ENCODE measurements at regions not wholly inside any gene's neighbourhood (a gene's known extent, or its start where the extent isn't known, plus 50 kb on each side); places are given as distances from the start of the nearest gene placed in this dataset.
"Not testable (repeated sequence)": the region's sequence is repeated elsewhere in the genome, so short reads cannot be mapped to it uniquely, and the experiment has no call there.

DNA sequence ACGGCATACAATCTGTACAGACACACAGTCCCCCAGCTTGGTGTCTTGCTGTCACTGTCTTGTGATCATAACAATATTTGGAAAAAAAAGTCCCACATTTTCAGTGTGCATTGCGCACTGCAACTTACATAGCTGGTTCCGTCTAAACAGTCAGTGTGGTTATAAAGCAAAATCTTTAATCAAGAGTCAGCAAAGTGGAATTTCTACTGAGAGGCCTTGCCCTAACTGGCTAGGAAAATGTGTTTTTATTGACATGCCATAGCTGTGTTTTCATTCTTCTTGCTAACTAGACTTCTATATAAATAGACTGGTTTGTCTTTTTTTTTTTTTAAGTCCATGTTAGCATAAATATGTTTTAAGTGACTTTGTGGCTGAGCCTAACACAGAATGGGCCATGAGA, 174.8 kb downstream of the POLR2M start:
- no peak for DNase-seq

DNA sequence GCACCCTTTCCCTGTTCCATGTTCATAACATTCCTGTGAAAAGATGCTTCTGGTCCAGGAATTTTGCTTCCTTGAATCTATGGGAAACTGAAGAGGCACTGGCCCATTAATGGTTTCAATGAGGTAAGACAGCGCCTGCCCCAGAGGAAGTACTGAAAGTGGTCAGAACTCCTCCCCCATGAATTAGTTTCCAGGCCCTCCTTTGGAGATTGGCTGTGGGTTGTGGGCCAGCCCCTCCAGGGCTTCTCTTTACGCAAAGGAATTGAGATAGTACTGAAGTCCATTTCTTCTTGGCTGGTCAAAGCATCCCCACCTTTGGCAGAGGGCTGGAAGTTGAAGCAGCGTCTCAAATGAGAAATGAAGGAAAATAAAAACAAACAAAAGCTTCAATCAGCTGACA, 175.5 kb downstream of the POLR2M start:
- no peak for DNase-seq

DNA sequence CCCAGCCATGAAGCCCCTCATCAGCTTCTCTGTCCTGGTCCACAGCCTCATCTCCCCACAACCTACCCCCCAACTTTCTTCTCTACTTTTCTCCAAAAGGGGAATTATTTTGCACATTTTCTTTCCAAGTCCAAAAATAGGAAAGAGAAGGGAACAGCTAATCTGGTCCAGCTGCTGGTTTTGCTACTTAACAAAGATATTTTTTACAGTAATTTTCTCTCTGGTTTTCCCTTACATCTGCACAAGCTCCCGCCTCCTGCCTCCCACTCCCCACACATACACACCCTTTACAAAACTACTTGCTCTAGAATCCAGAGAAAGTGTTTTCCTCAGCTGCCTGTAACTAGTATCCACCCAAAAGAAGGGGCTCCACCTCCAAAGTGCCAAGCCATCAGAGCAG, 177.2 kb downstream of the POLR2M start:
- DNase-seq: no peak

DNA sequence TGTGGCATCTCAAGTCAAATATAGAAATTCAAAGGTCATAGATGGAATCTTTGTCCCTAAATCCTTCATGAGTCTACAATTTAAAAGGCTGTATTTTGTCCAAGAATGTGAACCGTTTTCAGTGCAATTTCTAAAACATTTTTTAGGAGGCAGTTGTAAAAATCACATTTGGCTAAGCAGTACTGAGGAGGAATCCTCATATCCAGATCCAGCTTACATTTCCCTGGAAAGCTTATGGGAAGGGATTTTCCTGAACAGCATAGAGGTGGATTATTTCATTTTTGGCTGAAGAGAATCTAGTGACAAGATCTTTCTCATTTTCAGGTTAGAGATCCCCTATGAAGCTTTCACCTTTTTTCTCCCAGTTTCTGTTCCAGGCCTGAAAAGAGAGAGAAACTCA, 178.4 kb downstream of the POLR2M start:
- no peak for DNase-seq

DNA sequence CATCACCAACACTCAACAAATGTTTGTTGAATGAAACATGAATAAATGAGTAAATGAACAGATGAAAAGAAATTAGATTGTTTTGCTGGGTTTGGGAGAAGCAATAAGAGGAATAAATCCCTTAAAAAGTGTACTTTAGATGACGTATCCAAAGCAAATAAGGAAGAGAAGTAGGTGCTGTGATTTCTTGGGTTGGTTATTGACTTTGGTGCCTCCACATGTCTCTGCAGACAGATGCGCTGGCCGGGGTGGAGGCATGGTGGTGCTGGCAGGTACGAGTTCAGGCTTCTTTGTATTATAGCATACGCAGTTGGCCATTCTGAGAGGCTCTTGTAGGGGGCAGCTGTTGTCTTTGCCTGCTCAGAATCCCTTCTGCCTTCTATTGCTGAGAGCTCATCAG, 178.9 kb downstream of the POLR2M start:
- no peak for DNase-seq

DNA sequence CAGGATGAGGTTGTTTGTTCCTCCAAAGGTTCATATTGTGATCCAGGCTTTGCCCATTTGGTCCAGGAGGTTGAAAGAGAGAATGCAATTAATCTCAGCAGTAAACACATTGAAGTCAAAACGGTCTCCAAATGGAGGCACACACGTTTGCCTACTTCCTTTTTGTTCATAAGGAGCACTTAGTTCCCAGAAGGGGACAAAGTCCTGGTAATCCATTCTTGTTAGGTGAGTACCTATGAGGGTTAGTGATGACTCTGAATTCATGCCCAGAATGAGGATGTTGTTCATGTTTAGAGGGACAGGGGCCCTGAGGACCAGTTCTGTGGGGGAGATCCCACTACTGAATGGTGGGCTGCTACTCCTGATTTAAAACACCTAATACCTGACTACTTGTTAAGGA, 177.7 kb downstream of the ALDH1A2 start:
- no peak for DNase-seq

DNA sequence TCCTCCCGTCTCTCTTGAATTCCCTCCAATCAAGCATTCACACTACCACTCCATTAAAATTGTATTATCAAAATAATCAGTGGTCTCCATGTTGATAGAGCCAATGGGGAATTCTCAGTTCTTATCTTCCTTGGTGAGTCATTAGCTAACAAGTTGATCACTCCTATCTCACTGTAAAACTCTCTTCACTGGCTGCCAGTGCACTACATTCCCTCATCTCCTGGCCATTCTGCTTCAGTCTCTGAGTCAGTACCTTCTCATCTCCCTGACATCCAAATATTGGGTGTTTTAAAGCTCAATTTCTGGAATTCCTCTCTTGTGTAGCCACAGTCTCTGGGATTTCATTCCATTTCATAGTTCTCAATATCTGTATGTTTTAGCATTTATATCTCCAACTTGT, 175.2 kb downstream of the ALDH1A2 start:
- DNase-seq: no peak

DNA sequence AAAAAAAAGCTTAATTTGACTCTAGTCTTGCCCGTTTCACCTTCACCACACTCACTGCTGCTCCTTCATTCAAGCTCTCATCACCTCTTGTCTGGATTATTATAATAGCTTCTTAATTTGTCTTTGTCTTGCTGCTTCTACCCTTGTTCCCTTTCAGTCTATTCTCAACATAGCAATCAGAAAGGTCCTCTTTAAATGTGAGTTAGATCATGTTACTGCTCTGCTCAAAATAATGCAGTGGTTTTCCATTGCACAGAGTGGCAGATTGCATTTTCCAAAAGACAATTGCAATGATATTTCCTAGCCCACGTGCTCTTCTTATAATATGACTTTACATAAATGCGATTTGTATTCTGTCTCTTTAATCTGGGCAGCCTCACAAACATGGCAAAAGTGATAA, 174.6 kb downstream of the ALDH1A2 start:
- no peak for DNase-seq

DNA sequence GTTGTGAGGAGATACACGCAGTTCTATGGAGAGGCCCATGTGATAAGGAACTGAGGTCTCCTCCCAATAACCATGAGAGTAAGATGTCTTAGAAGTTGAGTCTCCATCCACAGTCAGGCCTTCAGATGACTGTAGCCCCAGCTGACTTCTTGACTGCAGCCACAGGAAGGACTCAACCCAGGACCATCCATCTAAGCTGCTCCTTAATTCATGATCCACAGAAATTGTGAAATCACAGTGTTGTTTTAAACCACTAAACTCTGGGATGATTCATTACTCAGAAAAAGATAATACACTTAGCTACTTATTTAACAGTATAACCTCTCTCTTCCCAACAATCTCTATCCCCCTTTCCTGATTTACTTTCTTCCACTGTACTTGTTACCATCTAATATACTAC, 173.3 kb downstream of the ALDH1A2 start:
- no peak for DNase-seq

DNA sequence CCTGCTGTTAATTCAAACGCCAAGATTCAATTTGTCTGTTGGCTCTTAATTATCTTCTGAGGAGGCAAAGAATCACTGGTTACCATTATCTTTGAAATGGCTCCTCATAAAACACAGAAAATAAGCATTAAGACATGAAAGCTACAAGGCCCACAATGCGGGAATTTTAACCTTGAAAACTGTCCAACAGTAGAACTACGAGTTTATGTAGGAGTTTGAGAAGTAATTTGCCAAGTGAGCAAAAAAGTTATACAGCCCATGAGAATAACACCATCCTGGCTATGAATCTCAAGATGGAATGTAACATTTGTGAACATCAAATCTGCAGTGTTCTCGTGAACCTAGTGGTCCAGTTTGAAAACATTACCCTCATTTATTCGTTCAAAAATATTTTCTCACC, 172.5 kb downstream of the ALDH1A2 start:
- no peak for DNase-seq

DNA sequence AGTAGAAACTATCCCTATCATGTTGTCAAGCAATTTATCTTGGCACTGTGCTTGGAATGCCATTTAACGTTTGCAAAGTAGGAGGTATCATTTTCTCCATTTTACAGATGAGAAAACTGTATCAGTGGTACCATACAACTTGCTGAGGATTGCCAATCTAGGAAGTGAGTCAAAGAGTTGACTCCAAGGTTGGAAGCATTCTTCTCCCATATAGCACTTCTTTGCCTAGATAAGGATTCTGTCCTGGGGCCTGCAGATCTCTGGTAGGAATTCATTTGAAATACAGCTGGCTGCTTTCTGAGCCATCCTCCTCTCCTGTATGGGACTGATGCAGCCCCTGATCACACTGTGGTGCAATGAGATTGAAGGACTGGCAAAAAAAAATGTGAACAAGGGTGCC, 170.2 kb downstream of the ALDH1A2 start:
- no peak for DNase-seq

DNA sequence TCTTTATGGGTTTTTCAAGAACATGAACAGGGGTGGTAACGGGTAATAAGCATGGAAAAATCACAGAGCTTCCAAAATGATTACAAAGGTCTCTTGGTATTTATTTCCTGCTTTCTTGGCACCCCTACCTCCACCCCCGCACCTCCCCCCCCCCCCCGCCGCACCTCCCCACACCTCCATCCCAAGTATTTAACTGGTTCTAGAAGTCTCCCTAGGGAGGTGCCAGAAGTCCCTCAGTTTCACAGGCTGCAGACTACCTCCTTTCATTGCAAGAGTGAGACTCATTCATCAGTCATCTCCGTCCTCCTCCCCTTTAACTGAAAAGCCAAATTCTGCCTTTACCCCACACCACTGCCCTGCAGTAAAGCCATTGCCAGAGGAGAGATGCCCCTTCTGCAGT, 169.4 kb downstream of the ALDH1A2 start:
- no peak for DNase-seq

DNA sequence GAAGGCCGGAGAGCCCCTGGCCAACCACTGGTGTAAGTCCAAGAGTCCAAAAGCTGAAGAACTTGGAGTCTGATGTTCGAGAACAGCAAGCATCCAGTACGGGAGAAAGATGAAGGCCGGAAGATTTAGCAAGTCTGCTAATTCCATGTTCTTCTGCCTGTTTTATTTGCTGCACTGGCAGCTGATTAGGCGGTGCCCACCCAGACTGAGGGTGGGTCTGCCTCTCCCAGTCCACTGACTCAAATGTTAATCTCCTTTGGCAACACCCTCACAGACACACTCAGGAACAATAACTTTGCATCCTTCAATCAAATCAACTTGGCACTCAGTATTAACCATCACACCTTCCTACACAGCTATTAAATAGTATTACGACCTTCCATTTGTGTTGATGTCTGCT, 168.6 kb downstream of the ALDH1A2 start:
- DNase-seq: not testable (repeated sequence)

DNA sequence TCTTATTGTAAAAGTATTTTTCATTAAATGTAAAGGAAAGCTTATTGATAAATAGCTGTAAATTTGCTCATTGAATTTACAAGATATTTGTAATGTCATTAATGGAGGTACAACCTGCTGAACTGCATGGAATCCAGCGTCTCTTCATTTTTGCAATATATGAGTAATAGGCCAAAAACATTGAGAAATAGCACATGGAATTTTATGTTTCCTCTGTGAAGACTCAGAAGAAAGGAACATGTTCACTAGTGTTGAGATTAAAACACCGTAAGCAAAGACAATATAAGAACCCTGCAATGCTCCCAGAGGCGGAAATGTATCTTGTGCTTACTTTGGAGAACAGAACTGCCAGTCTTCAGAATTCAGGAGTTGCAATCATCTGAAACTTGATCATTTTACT, 167.6 kb downstream of the ALDH1A2 start:
- no peak for DNase-seq

DNA sequence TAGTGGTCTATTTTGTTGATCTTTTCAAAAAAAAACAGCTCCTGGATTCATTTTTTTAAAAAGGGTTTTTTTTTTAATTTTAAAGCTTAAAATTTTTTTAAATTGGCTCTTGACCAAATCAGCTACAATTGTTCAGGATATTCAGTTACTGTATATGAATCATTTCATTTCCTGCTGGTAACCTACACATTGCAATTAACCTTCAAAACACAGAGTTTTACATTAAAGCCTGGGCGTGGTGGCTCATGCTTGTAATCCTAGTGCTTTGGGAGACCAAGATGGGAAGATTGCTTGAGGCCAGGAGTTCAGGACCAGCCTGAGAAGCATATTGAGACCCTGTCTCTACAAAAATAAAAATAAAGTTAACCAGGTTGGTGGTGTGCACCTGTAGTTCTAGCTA, 163.4 kb downstream of the ALDH1A2 start:
- no peak for DNase-seq
